ENCODE measurements at regions not wholly inside any gene's neighbourhood (a gene's known extent, or its start where the extent isn't known, plus 50 kb on each side); places are given as distances from the start of the nearest gene placed in this dataset.

DNA sequence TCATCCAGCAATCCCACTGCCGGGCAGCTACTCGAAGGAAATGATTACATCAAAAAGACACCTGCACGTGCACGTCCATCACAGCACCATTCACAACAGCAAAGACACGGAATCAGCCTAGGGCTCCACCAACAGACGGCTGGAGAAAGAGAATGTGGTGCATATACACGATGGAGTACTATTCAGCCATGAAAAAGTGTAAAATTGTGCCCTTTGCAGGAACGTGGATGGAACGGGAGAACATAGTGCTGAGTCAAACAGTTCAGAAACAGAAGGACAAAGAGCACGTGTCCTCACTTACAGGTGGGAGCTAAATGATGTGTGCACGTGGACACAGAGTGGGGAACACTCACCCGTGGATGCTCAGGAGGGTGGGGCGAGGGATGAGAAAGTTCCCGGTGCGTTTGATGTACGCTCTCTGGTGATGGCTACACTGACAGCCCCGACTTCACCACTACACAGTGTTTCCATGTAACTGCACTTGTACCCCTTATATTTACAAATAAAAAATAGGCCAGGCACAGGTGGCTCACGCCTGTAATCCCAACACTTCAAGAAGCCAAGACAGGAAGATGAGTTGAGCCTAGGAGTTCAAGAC is 92.0 kb downstream of the PDGFA start:
- TF ChIP-seq GATA2 (IDR thresholded peaks at IDR 0.05; ENCODE audit: low read depth, low read length) (no peak), GATA3 (IDR thresholded peaks at IDR 0.05; ENCODE audit: low read depth, low read length) (no peak)
